Inflammatory macrophage treated with lipopolysaccharide for 1 hour (primary cell): ENCODE measurements at regions not wholly inside any gene's neighbourhood (a gene's known extent, or its start where the extent isn't known, plus 50 kb on each side); places are given as distances from the start of the nearest gene placed in this dataset.

Source experiments
- DNase-seq, 2 donors: peaks; one replicate each; pipeline ENCODE4 v3.0.0-alpha.2; 2020 to 2022

GRCh38 chr3:150059241-150059640 is 88.5 kb upstream of the PFN2 start:
- no peak for DNase-seq

DNA sequence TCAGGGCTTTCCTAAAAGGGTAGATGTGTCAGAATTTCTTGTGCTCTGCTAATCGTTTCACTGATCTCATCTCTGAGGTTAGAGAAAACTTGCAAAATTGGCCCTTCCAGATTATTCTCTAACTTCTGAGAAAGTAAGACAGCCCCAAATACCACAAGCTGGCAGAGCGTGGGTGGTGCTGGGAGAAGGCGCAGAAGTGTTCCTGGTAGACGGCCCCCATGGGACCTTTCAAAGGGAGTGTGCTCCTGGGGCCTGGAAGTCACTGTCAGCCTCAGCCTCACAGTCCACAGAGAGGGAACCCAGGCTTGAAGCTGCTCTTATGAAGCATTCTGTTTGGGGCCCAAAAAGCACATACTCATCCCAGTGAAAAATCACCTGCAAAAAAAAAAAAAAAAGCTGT is 86.5 kb upstream of the PFN2 start:
- no peak for DNase-seq

- no peak for DNase-seq
These were observed 84.6 kb upstream of the PFN2 start for GRCh38 chr3:150055332-150055731.

DNA sequence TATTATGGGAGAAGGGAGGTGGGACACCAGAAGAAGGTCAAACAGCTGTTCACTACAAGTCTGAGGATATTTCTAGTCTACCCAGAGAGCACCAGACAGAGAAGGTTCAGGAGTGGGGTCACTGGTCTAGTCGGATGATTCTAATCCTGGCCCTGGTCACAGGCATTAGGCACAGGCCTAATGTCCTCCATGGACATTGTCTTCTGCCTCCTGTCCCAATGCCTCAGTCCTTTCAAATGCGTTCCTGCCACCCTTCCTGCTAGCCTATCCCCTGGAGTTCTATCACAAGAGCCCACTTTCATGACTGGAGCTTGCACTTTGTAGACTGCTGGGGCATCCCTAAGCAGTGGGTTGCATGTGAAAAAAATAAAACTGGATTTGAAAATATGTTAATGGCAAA is 83.9 kb upstream of the PFN2 start:
- no peak for DNase-seq

- DNase-seq: no peak
These were observed 79.8 kb upstream of the PFN2 start for GRCh38 chr3:150050510-150050909.

GRCh38 chr3:150049317-150049716 is 78.6 kb upstream of the PFN2 start:
- no peak for DNase-seq

DNA sequence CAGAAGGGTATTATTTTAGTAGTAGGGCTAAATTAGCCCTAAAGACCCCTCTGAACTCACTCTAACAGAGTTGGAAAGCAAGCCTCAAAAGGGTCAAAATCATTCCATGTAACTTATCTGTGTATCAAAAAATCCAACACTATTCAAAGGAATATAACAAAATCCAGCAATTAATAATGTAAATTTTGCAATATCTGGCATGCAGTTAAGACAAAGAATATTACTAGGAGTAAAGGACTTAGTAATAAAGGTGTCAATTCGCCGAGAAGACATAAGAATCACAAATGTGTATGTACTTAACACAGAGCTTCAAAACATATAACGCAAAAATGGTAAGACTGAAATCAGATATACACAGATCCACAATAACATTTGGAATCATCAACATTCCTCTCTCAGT is 71.2 kb upstream of the PFN2 start:
- no peak for DNase-seq

GRCh38 chr3:150040097-150040496 is 69.4 kb upstream of the PFN2 start:
- DNase-seq: no peak

GRCh38 chr3:150038830-150039229 is 68.1 kb upstream of the PFN2 start:
- no peak for DNase-seq

GRCh38 chr3:150036780-150037179 is 66.1 kb upstream of the PFN2 start:
- no peak for DNase-seq

DNA sequence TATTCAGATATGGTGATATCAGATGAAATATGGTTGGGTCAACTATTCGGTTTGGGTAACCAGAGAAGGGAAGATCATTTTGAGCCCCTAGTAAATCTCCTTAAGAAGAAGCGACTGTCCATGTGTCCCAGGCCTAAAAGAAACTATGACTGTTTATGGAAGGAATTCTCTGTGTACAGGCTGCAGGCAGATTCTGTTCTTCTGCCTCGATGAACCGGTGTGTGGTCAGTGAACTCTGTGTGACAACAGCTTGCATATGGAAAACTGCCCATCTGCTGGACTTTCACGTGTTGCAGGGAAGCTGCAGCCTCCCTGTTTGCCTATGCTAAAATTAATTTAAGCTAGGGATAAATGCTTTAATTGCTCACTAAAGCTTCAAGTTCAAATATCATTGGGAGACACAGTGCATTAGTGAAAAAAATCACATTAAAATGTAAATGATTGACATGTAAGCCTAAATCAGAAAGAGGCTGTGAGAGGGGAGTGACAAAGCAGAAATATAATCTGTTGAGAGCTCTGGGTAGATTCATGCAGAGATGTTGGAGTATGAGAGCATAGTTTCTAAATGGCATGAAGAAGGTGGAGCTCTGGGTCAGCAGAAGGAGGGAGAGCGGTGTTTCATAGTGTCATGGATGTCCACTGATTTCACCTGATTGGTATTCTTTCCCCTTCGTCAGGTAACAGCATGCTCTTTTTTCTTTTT is 65.4 kb upstream of the PFN2 start:
- DNase-seq: no peak

- DNase-seq: no peak
These were observed 64.6 kb upstream of the PFN2 start for GRCh38 chr3:150035301-150035779.

- no peak for DNase-seq
These were observed 63.0 kb upstream of the PFN2 start for GRCh38 chr3:150033721-150034120.

GRCh38 chr3:150030841-150031240 is 60.1 kb upstream of the PFN2 start:
- DNase-seq: no peak

- no peak for DNase-seq
These were observed 52.5 kb upstream of the PFN2 start for GRCh38 chr3:150023239-150023636.

DNA sequence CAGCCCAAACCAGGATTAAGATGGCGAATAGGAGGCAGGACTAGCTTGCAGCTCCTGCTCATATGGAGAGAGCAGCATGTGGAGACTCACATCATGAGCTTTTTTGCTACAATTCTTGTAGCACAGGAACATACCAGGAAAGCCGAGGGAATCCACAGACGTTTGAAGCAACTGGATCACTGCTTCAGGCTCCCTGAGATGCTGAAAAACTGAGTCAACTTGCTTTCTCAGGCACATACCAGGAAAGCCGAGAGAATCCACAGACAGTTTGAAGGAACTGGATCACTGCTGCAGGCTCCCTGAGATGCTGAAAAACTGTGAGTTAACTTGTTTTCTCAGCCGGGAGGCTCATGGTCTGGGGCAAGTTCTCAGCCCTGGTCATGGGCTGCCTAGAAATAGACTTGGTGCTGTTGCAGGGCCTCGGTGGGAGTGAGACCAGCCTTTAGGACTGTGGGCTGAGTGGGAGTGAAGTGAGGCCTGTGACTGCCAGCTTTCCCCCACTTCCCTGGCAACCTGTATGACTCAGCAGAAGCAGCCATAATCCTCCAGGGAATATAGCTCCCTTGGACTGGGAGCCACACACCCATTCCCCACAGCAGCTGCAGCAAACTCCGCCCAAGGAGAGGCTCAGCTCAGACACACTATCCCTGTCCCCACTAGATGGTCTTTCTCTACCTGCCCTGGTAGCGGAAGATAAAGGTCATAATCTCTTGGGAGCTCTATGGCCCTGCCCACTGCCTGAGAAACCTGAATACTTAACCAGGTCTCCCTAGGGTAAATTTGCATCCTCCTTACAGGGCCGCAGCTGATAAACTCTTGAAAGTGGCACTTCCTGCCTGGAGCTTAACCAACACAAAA is 51.9 kb upstream of the PFN2 start:
- DNase-seq: no peak

DNA sequence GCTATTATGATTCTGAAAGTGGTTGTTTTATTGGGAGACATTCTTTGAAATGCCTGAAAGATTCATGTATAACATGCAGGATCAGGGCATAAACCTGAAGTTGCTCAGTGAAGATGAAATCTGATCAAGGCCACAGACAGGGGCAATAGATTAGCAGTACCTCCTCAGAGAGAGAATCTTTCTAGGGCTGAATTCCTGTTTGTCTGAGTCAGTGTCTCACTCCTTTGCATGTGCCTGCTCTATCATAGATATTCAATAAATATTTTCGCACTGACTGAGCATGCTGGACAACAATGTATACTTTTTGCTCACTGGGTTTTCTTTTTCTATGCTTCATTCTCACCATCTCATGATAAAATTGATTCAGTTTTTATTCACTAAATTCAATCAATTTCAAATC is 49.8 kb upstream of the PFN2 start:
- DNase-seq: no peak
